Retinal pigment epithelial cell (primary cell): ENCODE measurements at regions not wholly inside any gene's neighbourhood (a gene's known extent, or its start where the extent isn't known, plus 50 kb on each side); places are given as distances from the start of the nearest gene placed in this dataset.

ENCODE experiments used
- DNase-seq: peaks from one replicate; pipeline ENCODE4 v3.0.0-alpha.2; 2010; ENCODE audit warnings: low read depth
- H3K4me3 ChIP-seq: 2 replicates; pipeline ENCODE4 v1.5.1; 2011; ENCODE audit warnings: mild to moderate bottlenecking, low read length, control low read depth, moderate library complexity
- CTCF ChIP-seq: conservative IDR thresholded peaks from 2 replicates; pipeline ENCODE4 v1.5.1; 2011; ENCODE audit warnings: low read depth, low read length, control low read depth, inconsistent platforms

- TF ChIP-seq CTCF, result no peak
- DNase-seq, result no peak
- no peak overlapping the region for H3K4me3 ChIP-seq
Observed at GRCh38 chr12:58584880-58585279, 335.4 kb downstream of the LRIG3 start.

- no peak for DNase-seq
- TF ChIP-seq CTCF, result no peak
- no peak overlapping the region for H3K4me3 ChIP-seq
Observed at GRCh38 chr12:58586762-58587161, 333.5 kb downstream of the LRIG3 start.

- H3K4me3 ChIP-seq, result no peak overlapping the region
- no peak for TF ChIP-seq CTCF
- DNase-seq, result no peak
Observed at GRCh38 chr12:58588770-58589169, 331.5 kb downstream of the LRIG3 start.

- peak; percentile 52 for DNase-seq
- no peak overlapping the region for H3K4me3 ChIP-seq
- TF ChIP-seq CTCF, result no peak
Observed at GRCh38 chr12:58592475-58593207, 327.7 kb downstream of the LRIG3 start.

- DNase-seq, result peak; percentile 78
- H3K4me3 ChIP-seq, result no peak overlapping the region
- TF ChIP-seq CTCF, result no peak
Observed at GRCh38 chr12:58593557-58594304, 326.6 kb downstream of the LRIG3 start.

GRCh38 chr12:58596381-58596780 lies 323.9 kb downstream of the LRIG3 start:
- no peak overlapping the region for H3K4me3 ChIP-seq
- DNase-seq, result no peak
- TF ChIP-seq CTCF, result no peak

GRCh38 chr12:58601529-58601928 lies 318.8 kb downstream of the LRIG3 start:
- no peak for TF ChIP-seq CTCF
- no peak for DNase-seq
- H3K4me3 ChIP-seq, result no peak overlapping the region
